NCI-H460 (cell line): ENCODE measurements at regions not wholly inside any gene's neighbourhood (a gene's known extent, or its start where the extent isn't known, plus 50 kb on each side); places are given as distances from the start of the nearest gene placed in this dataset.

ENCODE experiments used
- DNase-seq: peaks from one replicate; pipeline ENCODE4 v3.0.0-alpha.2; 2016; ENCODE audit warnings: low read depth; ENCODE audit errors: extremely low read depth

- DNase-seq: no peak
These were observed 871.6 kb downstream of the SLITRK6 start for GRCh38 chr13:84927442-84928169.

- DNase-seq: no peak
These were observed 873.8 kb downstream of the SLITRK6 start for GRCh38 chr13:84925443-84925842.

- DNase-seq: no peak
These were observed 875.4 kb downstream of the SLITRK6 start for GRCh38 chr13:84923831-84924230.

- DNase-seq: peak; percentile 22
These were observed 881.9 kb downstream of the SLITRK6 start for GRCh38 chr13:84917252-84917878.

DNA sequence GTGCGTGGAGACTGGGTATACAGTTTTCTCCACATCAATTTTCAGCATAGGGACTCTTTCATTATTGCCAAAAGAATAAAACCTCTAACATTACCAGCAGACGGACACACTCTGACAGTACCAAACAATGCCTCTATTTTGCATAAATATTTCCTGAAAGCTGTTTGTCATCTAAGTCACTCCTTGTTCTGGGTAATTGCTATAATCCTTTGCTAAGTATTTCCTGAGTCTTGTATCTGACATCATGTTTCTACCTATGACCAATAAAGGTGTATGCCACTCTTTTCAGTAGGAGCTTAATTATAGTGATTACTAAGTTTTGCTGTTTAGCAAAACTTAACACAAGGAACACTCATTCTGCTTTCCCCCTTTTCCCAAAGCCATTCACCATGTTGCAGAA lies 886.5 kb downstream of the SLITRK6 start:
- no peak for DNase-seq

GRCh38 chr13:84910423-84910822 lies 888.8 kb downstream of the SLITRK6 start:
- no peak for DNase-seq

- no peak for DNase-seq
These were observed 895.8 kb downstream of the SLITRK6 start for GRCh38 chr13:84903391-84903790.

- DNase-seq: no peak
These were observed 897.0 kb downstream of the SLITRK6 start for GRCh38 chr13:84902243-84902642.

GRCh38 chr13:84896128-84896527 lies 903.1 kb downstream of the SLITRK6 start:
- DNase-seq: peak; percentile 58

- DNase-seq: no peak
These were observed 904.5 kb downstream of the SLITRK6 start for GRCh38 chr13:84894749-84895148.

GRCh38 chr13:84885868-84886267 lies 913.4 kb downstream of the SLITRK6 start:
- DNase-seq: no peak

DNA sequence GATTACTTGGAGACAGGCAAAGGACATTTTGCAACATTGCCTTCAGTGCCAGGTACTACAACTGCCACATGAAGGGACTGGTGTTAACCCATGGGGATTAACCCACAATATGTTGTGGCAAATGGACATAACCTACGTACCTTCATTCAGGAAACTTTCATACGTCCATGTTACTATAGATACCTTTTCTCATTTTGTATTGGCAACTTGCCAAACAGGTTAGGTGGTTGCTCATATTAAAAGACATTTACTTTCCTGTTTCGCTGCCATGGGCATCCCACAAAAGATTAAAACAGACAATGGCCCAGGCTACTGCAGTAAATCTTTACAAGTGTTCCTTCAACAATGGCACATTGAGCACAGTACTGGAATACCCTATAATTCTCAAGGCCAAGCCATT lies 925.3 kb downstream of the SLITRK6 start:
- DNase-seq: no peak

DNA sequence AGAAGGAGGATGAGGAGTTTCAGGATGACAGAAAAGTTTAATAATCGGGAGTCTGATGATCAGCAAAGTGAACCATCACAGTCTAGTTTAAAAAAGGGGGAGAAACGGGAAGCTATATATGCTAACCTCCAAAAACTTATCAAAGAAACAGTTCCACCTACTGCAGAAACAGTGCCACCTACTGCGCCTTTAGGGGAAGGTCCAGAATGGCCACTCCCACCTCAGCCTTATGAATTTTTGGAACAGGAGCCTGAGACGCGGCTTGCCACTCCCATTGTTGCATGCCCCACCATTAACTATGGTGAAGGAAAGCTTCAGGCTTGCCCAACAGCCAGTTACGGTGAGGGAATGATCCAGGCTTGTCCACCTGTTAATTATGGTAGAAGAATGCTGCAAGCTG lies 929.0 kb downstream of the SLITRK6 start:
- no peak for DNase-seq

DNA sequence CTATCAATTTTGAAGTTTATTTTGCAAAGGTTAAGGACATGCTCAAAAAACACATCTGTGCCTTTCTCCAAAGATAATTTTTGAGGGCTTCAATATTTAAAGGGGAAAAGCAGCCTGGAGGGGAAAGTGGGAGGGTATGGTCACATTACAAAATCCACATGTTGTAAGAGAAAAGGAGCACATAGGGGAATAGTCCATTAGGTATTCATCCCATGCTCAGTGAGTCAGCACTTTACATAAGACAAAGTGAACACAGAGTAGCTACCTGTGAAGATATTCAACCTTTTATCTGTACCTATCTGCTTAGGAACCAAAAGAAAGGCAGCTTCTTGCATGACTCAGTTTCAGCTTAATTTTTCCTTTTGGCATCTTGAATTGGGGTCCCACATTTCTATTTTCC lies 932.0 kb downstream of the SLITRK6 start:
- peak; percentile 25 for DNase-seq

DNA sequence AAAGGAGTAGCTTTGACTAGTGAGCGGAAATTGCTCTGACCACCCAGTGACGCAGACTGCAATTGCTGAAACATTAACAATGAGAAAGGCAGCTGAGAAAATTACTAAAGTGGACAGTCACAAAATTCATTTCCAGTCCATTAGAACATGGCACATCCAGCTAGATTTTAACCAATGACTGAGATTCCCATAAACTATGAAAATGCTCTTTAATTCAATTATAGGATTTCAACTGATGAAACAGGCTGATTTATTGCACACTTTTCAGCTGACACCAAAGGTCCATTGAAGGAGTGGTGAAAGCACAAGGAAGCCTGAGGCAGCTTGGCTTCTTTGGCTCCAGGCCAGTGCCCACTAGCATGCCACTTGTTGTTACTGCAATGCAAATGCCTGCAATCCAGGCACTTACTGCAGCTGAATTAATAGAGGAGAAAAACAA lies 933.4 kb downstream of the SLITRK6 start:
- DNase-seq: peak; percentile 84

GRCh38 chr13:84864341-84864740 lies 934.9 kb downstream of the SLITRK6 start:
- DNase-seq: no peak

- DNase-seq: no peak
These were observed 952.1 kb downstream of the SLITRK6 start for GRCh38 chr13:84847107-84847506.

GRCh38 chr13:84845907-84846619 lies 953.2 kb downstream of the SLITRK6 start:
- DNase-seq: no peak

GRCh38 chr13:84844473-84844872 lies 954.7 kb downstream of the SLITRK6 start:
- peak; percentile 42 for DNase-seq

GRCh38 chr13:84843368-84843767 lies 955.9 kb downstream of the SLITRK6 start:
- no peak for DNase-seq

- no peak for DNase-seq
These were observed 951.9 kb upstream of the SLITRK1 start for GRCh38 chr13:84834201-84834600.
